ENCODE measurements at regions not wholly inside any gene's neighbourhood (a gene's known extent, or its start where the extent isn't known, plus 50 kb on each side); places are given as distances from the start of the nearest gene placed in this dataset.

GRCh38 chr5:61790678-61791077, 458.6 kb downstream of the ZSWIM6 start:
- no peaks in the 10 kb centered on the region for H3K4me1 ChIP-seq
- no peak overlapping the region for H3K27ac ChIP-seq
- ATAC-seq (no peak), DNase-seq (no peak)
- H3K9me3 ChIP-seq, result no peaks in the 10 kb centered on the region
- no peaks in the 10 kb centered on the region for H3K36me3 ChIP-seq
- H3K4me3 ChIP-seq, result no peak overlapping the region
- no peak for TF ChIP-seq CTCF (IDR thresholded peaks at IDR 0.05)
- H3K27me3 ChIP-seq (ENCODE audit: low read depth), result no peaks in the 10 kb centered on the region
- intact Hi-C loops (cut with DNase I), result no loop called here

GRCh38 chr5:61796773-61797172, 464.7 kb downstream of the ZSWIM6 start:
- intact Hi-C loops (cut with DNase I), result no loop called here

GRCh38 chr5:61800450-61800849, 468.4 kb downstream of the ZSWIM6 start:
- intact Hi-C loops (cut with DNase I), result no loop called here
- H3K36me3 ChIP-seq, result no peaks in the 10 kb centered on the region
- no peak overlapping the region for H3K27ac ChIP-seq
- DNase-seq, result no peak
- TF ChIP-seq CTCF (IDR thresholded peaks at IDR 0.05), result no peak
- no peaks in the 10 kb centered on the region for H3K4me1 ChIP-seq
- no peaks in the 10 kb centered on the region for H3K27me3 ChIP-seq (ENCODE audit: low read depth)
- H3K4me3 ChIP-seq, result no peak overlapping the region
- ATAC-seq, result no peak
- no peaks in the 10 kb centered on the region for H3K9me3 ChIP-seq

More at GRCh38 chr5:61796773-61797172, 464.7 kb downstream of the ZSWIM6 start:
- no peak for DNase-seq
- TF ChIP-seq CTCF (IDR thresholded peaks at IDR 0.05), result no peak
- no peaks in the 10 kb centered on the region for H3K27me3 ChIP-seq (ENCODE audit: low read depth)
- H3K4me3 ChIP-seq, result no peak overlapping the region
- no peak overlapping the region for H3K27ac ChIP-seq
- H3K36me3 ChIP-seq, result no peaks in the 10 kb centered on the region
- H3K9me3 ChIP-seq, result no peaks in the 10 kb centered on the region
- no peak for ATAC-seq
- H3K4me1 ChIP-seq, result no peaks in the 10 kb centered on the region

GRCh38 chr5:61801174-61801573, 469.1 kb downstream of the ZSWIM6 start:
- TF ChIP-seq CTCF (IDR thresholded peaks at IDR 0.05), result no peak
- Histone ChIP-seq H3K4me1 (no peaks in the 10 kb centered on the region), H3K27ac (no peak overlapping the region), H3K27me3 (ENCODE audit: low read depth) (no peaks in the 10 kb centered on the region), H3K4me3 (no peak overlapping the region), H3K9me3 (no peaks in the 10 kb centered on the region), H3K36me3 (no peaks in the 10 kb centered on the region)
- ATAC-seq (no peak), DNase-seq (no peak)
- intact Hi-C loops (cut with DNase I), result no loop called here

GRCh38 chr5:61802456-61802855, 470.4 kb downstream of the ZSWIM6 start:
- intact Hi-C loops (cut with DNase I), result no loop called here
- ATAC-seq, result no peak

More at GRCh38 chr5:61802456-61802855, 470.4 kb downstream of the ZSWIM6 start:
- Histone ChIP-seq H3K27me3 (ENCODE audit: low read depth) (no peaks in the 10 kb centered on the region), H3K4me3 (no peak overlapping the region), H3K4me1 (no peaks in the 10 kb centered on the region), H3K36me3 (no peaks in the 10 kb centered on the region), H3K27ac (no peak overlapping the region), H3K9me3 (no peaks in the 10 kb centered on the region)
- DNase-seq, result no peak
- TF ChIP-seq CTCF (IDR thresholded peaks at IDR 0.05), result no peak

All from lower lobe of right lung (tissue), 2 donors.